ENCODE measurements at regions not wholly inside any gene's neighbourhood (a gene's known extent, or its start where the extent isn't known, plus 50 kb on each side); places are given as distances from the start of the nearest gene placed in this dataset.

- TF ChIP-seq CTCF (IDR thresholded peaks at IDR 0.05; ENCODE audit: low read depth, low read length) (no peak), POLR2A (IDR thresholded peaks at IDR 0.05; ENCODE audit: extremely low read depth, insufficient read length) (no peak)
These were observed 712.1 kb downstream of the LTN1 start for GRCh38 chr21:28280611-28281010.

Data from NB4 (cell line).